ENCODE measurements at regions not wholly inside any gene's neighbourhood (a gene's known extent, or its start where the extent isn't known, plus 50 kb on each side); places are given as distances from the start of the nearest gene placed in this dataset.
"Not testable (repeated sequence)": the region's sequence is repeated elsewhere in the genome, so short reads cannot be mapped to it uniquely, and the experiment has no call there.

- DNase-seq (ENCODE audit: insufficient read length, low spot score) (no peak), FAIRE-seq (peak; percentile 71)
These were observed 669.3 kb upstream of the GJE1 start for GRCh38 chr6:141463237-141463977.

- no peak for DNase-seq (ENCODE audit: insufficient read length, low spot score)
- no peak for FAIRE-seq
These were observed 671.8 kb upstream of the GJE1 start for GRCh38 chr6:141460743-141461484.

GRCh38 chr6:141460245-141460644 is 672.5 kb upstream of the GJE1 start:
- not testable (repeated sequence) for FAIRE-seq

GRCh38 chr6:141457984-141458383 is 674.7 kb upstream of the GJE1 start:
- not testable (repeated sequence) for DNase-seq (ENCODE audit: insufficient read length, low spot score); FAIRE-seq

More at GRCh38 chr6:141460245-141460644, 672.5 kb upstream of the GJE1 start:
- not testable (repeated sequence) for DNase-seq (ENCODE audit: insufficient read length, low spot score)

- DNase-seq (ENCODE audit: insufficient read length, low spot score), result no peak
- FAIRE-seq, result no peak
These were observed 680.4 kb upstream of the GJE1 start for GRCh38 chr6:141452354-141452686.

GRCh38 chr6:141451511-141452353 is 681.0 kb upstream of the GJE1 start:
- no peak for DNase-seq (ENCODE audit: insufficient read length, low spot score)
- no peak for FAIRE-seq

- no peak for FAIRE-seq
These were observed 681.6 kb upstream of the GJE1 start for GRCh38 chr6:141451181-141451510.

GRCh38 chr6:141445928-141446628 is 686.6 kb upstream of the GJE1 start:
- DNase-seq (ENCODE audit: insufficient read length, low spot score), result no peak
- FAIRE-seq, result no peak

More at GRCh38 chr6:141451181-141451510, 681.6 kb upstream of the GJE1 start:
- DNase-seq (ENCODE audit: insufficient read length, low spot score), result no peak

- DNase-seq (ENCODE audit: insufficient read length, low spot score), result no peak
- FAIRE-seq, result no peak
These were observed 688.9 kb upstream of the GJE1 start for GRCh38 chr6:141443668-141444289.

- FAIRE-seq, result no peak
- DNase-seq (ENCODE audit: insufficient read length, low spot score), result no peak
These were observed 689.7 kb upstream of the GJE1 start for GRCh38 chr6:141443032-141443431.

GRCh38 chr6:141439513-141439912 is 693.2 kb upstream of the GJE1 start:
- no peak for FAIRE-seq
- no peak for DNase-seq (ENCODE audit: insufficient read length, low spot score)

GRCh38 chr6:141437685-141438084 is 695.0 kb upstream of the GJE1 start:
- FAIRE-seq (no peak), DNase-seq (ENCODE audit: insufficient read length, low spot score) (no peak)

GRCh38 chr6:141437011-141437410 is 695.7 kb upstream of the GJE1 start:
- no peak for FAIRE-seq

GRCh38 chr6:141426400-141426980 is 706.2 kb upstream of the GJE1 start:
- DNase-seq (ENCODE audit: insufficient read length, low spot score) (no peak), FAIRE-seq (no peak)

More at GRCh38 chr6:141437011-141437410, 695.7 kb upstream of the GJE1 start:
- DNase-seq (ENCODE audit: insufficient read length, low spot score), result no peak

- DNase-seq (ENCODE audit: insufficient read length, low spot score) (no peak), FAIRE-seq (no peak)
These were observed 711.3 kb upstream of the GJE1 start for GRCh38 chr6:141421378-141421777.

- FAIRE-seq, result no peak
These were observed 714.6 kb upstream of the GJE1 start for GRCh38 chr6:141418076-141418475.

GRCh38 chr6:141415896-141416295 is 716.8 kb upstream of the GJE1 start:
- DNase-seq (ENCODE audit: insufficient read length, low spot score) (no peak), FAIRE-seq (no peak)

More at GRCh38 chr6:141418076-141418475, 714.6 kb upstream of the GJE1 start:
- no peak for DNase-seq (ENCODE audit: insufficient read length, low spot score)

- DNase-seq (ENCODE audit: insufficient read length, low spot score) (no peak), FAIRE-seq (no peak)
These were observed 719.5 kb upstream of the GJE1 start for GRCh38 chr6:141413196-141413595.

- no peak for FAIRE-seq
- DNase-seq (ENCODE audit: insufficient read length, low spot score), result no peak
These were observed 726.0 kb upstream of the GJE1 start for GRCh38 chr6:141406761-141407160.

- FAIRE-seq, result no peak
- no peak for DNase-seq (ENCODE audit: insufficient read length, low spot score)
These were observed 728.9 kb upstream of the GJE1 start for GRCh38 chr6:141403827-141404226.
